Vagina (tissue), 2 donors: ENCODE measurements at regions not wholly inside any gene's neighbourhood (a gene's known extent, or its start where the extent isn't known, plus 50 kb on each side); places are given as distances from the start of the nearest gene placed in this dataset.

ENCODE experiments used
- POLR2A ChIP-seq, 2 donors: fragments of 450-650 bp; IDR thresholded peaks; one replicate each; pipeline ENCODE4 v1.6.1; 2017; ENCODE audit warnings: antibody characterized with exemption in 2 of 2, mild to moderate bottlenecking in 2 of 2, moderate library complexity in 2 of 2
- POLR2AphosphoS5 ChIP-seq, 2 donors: sonication (generic); formaldehyde crosslinking; IDR thresholded peaks; one replicate each; pipeline ENCODE4 v1.9.0; 2017; ENCODE audit warnings: antibody characterized with exemption in 2 of 2, mild to moderate bottlenecking in 2 of 2, low read depth in 1 of 2; ENCODE audit not compliant: insufficient read depth in 1 of 2
- TF ChIP-seq, protein P1 (sequence below), 3 experiments: fragments of 450-650 bp in 2 of 3; fragments of 200-600 bp in 1 of 3; sonication (generic) in 1 of 3; IDR thresholded peaks; one replicate each; pipeline ENCODE4 v1.5.1; 2017 to 2019; ENCODE audit warnings: antibody characterized with exemption in 3 of 3, mild to moderate bottlenecking in 2 of 3, moderate library complexity in 2 of 3

DNA sequence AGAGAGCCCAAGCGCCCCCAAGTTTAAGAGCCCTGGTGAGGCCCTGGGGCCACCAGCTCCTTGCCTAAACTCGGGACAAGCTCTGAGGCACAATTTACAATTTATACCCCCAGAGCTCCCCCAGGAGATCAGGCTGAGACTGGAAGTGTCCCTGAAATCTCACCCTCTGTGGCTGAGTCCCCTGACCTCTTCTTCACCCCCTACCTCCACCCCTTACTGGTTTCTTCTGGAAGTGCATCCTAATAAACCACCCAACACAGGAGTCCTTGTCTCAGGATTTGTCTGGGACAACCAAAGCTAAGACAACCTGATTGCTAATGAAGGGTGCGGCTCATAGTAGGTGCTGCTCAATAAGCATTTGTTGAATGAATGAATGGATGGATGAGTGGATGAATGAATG lies 206.4 kb downstream of the BCL11B start:
- TF ChIP-seq, protein P1, sequence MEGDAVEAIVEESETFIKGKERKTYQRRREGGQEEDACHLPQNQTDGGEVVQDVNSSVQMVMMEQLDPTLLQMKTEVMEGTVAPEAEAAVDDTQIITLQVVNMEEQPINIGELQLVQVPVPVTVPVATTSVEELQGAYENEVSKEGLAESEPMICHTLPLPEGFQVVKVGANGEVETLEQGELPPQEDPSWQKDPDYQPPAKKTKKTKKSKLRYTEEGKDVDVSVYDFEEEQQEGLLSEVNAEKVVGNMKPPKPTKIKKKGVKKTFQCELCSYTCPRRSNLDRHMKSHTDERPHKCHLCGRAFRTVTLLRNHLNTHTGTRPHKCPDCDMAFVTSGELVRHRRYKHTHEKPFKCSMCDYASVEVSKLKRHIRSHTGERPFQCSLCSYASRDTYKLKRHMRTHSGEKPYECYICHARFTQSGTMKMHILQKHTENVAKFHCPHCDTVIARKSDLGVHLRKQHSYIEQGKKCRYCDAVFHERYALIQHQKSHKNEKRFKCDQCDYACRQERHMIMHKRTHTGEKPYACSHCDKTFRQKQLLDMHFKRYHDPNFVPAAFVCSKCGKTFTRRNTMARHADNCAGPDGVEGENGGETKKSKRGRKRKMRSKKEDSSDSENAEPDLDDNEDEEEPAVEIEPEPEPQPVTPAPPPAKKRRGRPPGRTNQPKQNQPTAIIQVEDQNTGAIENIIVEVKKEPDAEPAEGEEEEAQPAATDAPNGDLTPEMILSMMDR (IDR thresholded peaks at IDR 0.05) = no peak
- TF ChIP-seq POLR2A (IDR thresholded peaks at IDR 0.05) (no peak), POLR2AphosphoS5 (IDR thresholded peaks at IDR 0.05; ENCODE audit: insufficient read depth in 1 of 2, low read depth in 1 of 2) (no peak)
